MM.1S (cell line): ENCODE measurements at regions not wholly inside any gene's neighbourhood (a gene's known extent, or its start where the extent isn't known, plus 50 kb on each side); places are given as distances from the start of the nearest gene placed in this dataset.

Source experiments
- DNase-seq: peaks from one replicate; pipeline ENCODE4 v3.0.0-alpha.2; 2015
- H2AFZ ChIP-seq: fragments of 300-600 bp; sonication (generic); 2 replicates; pipeline ENCODE4 v1.6.0; 2016; ENCODE audit warnings: antibody characterized with exemption, low read length
- H3F3A ChIP-seq: fragments of 300-600 bp; sonication (generic); 2 replicates; pipeline ENCODE4 v1.6.1; 2016; ENCODE audit warnings: mild to moderate bottlenecking, antibody characterized with exemption, low read length, moderate library complexity, mixed read lengths; ENCODE audit not compliant: insufficient read depth
- H3K27ac ChIP-seq: fragments of 300-600 bp; sonication (generic); 2 replicates; pipeline ENCODE4 v1.5.1; 2016; ENCODE audit warnings: mild to moderate bottlenecking, low read length
- H3K27me3 ChIP-seq: fragments of 300-600 bp; sonication (generic); replicated peaks from 2 replicates; pipeline ENCODE4 v1.6.0; 2016; ENCODE audit warnings: low read length; ENCODE audit not compliant: insufficient read depth
- H3K36me3 ChIP-seq: fragments of 300-600 bp; sonication (generic); replicated peaks from 2 replicates; pipeline ENCODE4 v1.6.1; 2016; ENCODE audit warnings: mild to moderate bottlenecking, low read length, mixed read lengths; ENCODE audit not compliant: insufficient read depth
- H3K4me1 ChIP-seq: fragments of 300-600 bp; sonication (generic); 2 replicates; pipeline ENCODE4 v1.6.1; 2016; ENCODE audit warnings: low read length, mixed read lengths
- H3K4me2 ChIP-seq: fragments of 300-600 bp; sonication (generic); 2 replicates; pipeline ENCODE4 v1.6.0; 2016; ENCODE audit warnings: low read depth, low read length
- H3K4me3 ChIP-seq: fragments of 300-600 bp; sonication (generic); 2 replicates; pipeline ENCODE4 v1.5.1; 2016; ENCODE audit warnings: low read length, mixed read lengths
- H3K79me2 ChIP-seq: fragments of 300-600 bp; sonication (generic); 2 replicates; pipeline ENCODE4 v1.6.1; 2016; ENCODE audit warnings: mixed run types, low read length, mixed read lengths
- H3K9ac ChIP-seq: fragments of 300-600 bp; sonication (generic); 2 replicates; pipeline ENCODE4 v1.6.1; 2016; ENCODE audit warnings: low read length, mixed read lengths
- H3K9me2 ChIP-seq: fragments of 300-600 bp; sonication (generic); replicated peaks from 2 replicates; pipeline ENCODE4 v1.6.1; 2016; ENCODE audit warnings: mild to moderate bottlenecking, low read length, mixed read lengths; ENCODE audit not compliant: insufficient read depth
- H3K9me3 ChIP-seq: fragments of 300-600 bp; sonication (generic); replicated peaks from 2 replicates; pipeline ENCODE4 v1.6.1; 2016; ENCODE audit warnings: mild to moderate bottlenecking, low read length, mixed read lengths; ENCODE audit not compliant: insufficient read depth
- H4K20me1 ChIP-seq: fragments of 300-600 bp; sonication (generic); 2 replicates; pipeline ENCODE4 v1.6.1; 2016; ENCODE audit warnings: mild to moderate bottlenecking, low read length, moderate library complexity, mixed read lengths; ENCODE audit not compliant: insufficient read depth
- CTCF ChIP-seq: fragments of 300-600 bp; sonication (generic); IDR thresholded peaks from 2 replicates; pipeline ENCODE4 v1.5.1; 2016; ENCODE audit warnings: antibody characterized with exemption, low read length, mixed read lengths
- EZH2 ChIP-seq: fragments of 300-600 bp; sonication (generic); optimal IDR thresholded peaks from 2 replicates; pipeline ENCODE3; 2017; ENCODE audit warnings: low read depth, mild to moderate bottlenecking, antibody characterized with exemption, low read length, mixed read lengths
- EZH2phosphoT487 ChIP-seq: fragments of 300-600 bp; sonication (generic); IDR thresholded peaks from 2 replicates; pipeline ENCODE4 v1.6.1; 2018; ENCODE audit warnings: antibody characterized with exemption, low read length

DNA sequence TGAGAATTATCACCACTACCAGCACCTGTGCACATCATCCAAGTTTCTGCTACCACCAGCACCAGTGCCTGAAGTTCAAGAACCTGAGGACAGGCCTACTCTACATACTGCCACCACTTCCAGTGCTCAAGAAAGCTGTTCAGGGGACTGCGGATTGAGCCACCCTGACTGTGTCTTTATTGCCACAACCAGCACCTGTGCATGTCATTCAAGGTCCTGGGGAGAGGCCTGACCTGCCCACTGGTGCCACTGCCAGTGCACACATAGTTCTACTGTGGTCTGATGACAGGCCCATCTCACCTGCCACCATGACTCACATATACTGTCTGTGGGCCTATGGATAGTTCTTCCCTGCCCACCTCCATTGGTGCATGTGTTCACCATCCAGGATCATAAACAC, 559.4 kb downstream of the COL12A1 start:
- H3F3A ChIP-seq, result no peaks in the 10 kb centered on the region
- no peak overlapping the region for H3K4me3 ChIP-seq
- no peak overlapping the region for H3K9ac ChIP-seq
- no peaks in the 10 kb centered on the region for H3K27me3 ChIP-seq
- DNase-seq, result no peak
- no peaks in the 10 kb centered on the region for H4K20me1 ChIP-seq
- H3K79me2 ChIP-seq, result no peaks in the 10 kb centered on the region
- H3K4me1 ChIP-seq, result no peaks in the 10 kb centered on the region
- no peaks in the 10 kb centered on the region for H3K9me2 ChIP-seq
- no peak for TF ChIP-seq EZH2
- no peak for TF ChIP-seq EZH2phosphoT487
- no peak for TF ChIP-seq CTCF
- H3K4me2 ChIP-seq, result no peak overlapping the region
- H3K27ac ChIP-seq, result no peak overlapping the region
- H3K9me3 ChIP-seq, result no peaks in the 10 kb centered on the region
- no peaks in the 10 kb centered on the region for H3K36me3 ChIP-seq
- H2AFZ ChIP-seq, result no peak overlapping the region

DNA sequence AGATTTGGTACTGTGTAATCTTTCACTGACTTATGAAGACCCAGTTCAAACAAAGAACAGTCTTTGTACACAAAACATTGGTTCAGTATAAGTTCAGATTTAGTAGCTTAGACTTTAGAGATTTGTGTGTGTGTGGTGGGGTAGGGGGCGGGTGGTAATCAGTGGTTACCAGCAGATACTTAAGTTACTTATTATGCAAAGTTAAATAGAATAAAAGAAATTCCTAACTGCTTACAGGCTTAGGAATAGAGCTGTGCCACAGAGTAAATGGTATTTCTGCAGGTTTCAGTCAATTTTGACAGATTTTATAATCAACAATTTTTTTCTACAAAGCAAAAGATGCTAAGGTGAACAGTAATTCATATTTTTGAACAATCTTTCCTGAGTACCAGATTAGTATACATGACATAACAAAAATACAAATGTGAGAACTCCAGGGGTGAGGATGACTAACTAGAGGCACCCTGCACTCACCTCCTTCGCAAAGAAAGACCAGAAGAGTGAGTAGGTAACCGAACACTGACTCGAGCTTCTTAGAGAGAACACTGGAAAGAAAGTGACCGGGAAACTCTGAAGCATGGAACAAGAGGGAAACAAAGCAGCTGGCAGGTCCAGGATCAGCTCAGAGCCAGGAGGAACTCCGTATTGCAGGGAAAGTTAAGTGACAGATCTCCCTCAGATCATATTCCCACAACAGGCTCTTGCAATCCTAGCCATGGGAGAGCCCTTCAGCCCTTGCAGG, 560.6 kb downstream of the COL12A1 start:
- H4K20me1 ChIP-seq, result no peaks in the 10 kb centered on the region
- H2AFZ ChIP-seq, result no peak overlapping the region
- no peaks in the 10 kb centered on the region for H3F3A ChIP-seq
- no peaks in the 10 kb centered on the region for H3K4me1 ChIP-seq
- H3K4me2 ChIP-seq, result no peak overlapping the region
- H3K27ac ChIP-seq, result no peak overlapping the region
- H3K9me2 ChIP-seq, result no peaks in the 10 kb centered on the region
- TF ChIP-seq EZH2, result no peak
- no peak for TF ChIP-seq EZH2phosphoT487
- no peak for TF ChIP-seq CTCF
- H3K4me3 ChIP-seq, result no peak overlapping the region
- H3K9ac ChIP-seq, result no peak overlapping the region
- DNase-seq, result no peak
- no peaks in the 10 kb centered on the region for H3K79me2 ChIP-seq
- H3K27me3 ChIP-seq, result no peaks in the 10 kb centered on the region
- H3K9me3 ChIP-seq, result no peaks in the 10 kb centered on the region
- no peaks in the 10 kb centered on the region for H3K36me3 ChIP-seq

DNA sequence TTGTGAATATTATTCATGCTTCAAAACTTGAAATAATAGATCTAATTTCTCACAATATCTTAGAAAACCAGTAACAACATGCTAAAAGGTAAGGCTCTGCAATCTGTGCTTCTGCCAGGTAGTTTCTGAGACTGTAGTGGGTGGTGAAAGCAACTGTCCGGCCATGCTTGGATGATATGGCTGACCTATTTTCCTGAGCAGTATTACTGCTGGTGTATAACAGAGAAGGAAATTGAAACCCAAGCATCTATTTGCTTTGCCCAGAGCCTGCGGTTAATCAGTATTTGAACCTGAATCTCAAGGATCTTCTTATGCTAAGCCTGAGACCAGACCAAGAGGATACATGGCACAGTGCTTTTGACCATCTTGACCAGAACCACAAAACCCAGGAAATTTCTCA, 563.8 kb downstream of the COL12A1 start:
- H3K9me2 ChIP-seq, result no peaks in the 10 kb centered on the region
- H3K36me3 ChIP-seq, result no peaks in the 10 kb centered on the region
- no peak overlapping the region for H3K4me3 ChIP-seq
- H3K27ac ChIP-seq, result no peak overlapping the region
- no peak for DNase-seq
- no peaks in the 10 kb centered on the region for H3F3A ChIP-seq
- H3K27me3 ChIP-seq, result no peaks in the 10 kb centered on the region
- no peak for TF ChIP-seq CTCF
- TF ChIP-seq EZH2phosphoT487, result no peak
- no peak for TF ChIP-seq EZH2
- no peaks in the 10 kb centered on the region for H4K20me1 ChIP-seq
- H3K79me2 ChIP-seq, result no peaks in the 10 kb centered on the region
- H3K9ac ChIP-seq, result no peak overlapping the region
- no peak overlapping the region for H2AFZ ChIP-seq
- no peaks in the 10 kb centered on the region for H3K9me3 ChIP-seq
- no peaks in the 10 kb centered on the region for H3K4me1 ChIP-seq
- no peak overlapping the region for H3K4me2 ChIP-seq
